ENCODE measurements at regions not wholly inside any gene's neighbourhood (a gene's known extent, or its start where the extent isn't known, plus 50 kb on each side); places are given as distances from the start of the nearest gene placed in this dataset.

DNA sequence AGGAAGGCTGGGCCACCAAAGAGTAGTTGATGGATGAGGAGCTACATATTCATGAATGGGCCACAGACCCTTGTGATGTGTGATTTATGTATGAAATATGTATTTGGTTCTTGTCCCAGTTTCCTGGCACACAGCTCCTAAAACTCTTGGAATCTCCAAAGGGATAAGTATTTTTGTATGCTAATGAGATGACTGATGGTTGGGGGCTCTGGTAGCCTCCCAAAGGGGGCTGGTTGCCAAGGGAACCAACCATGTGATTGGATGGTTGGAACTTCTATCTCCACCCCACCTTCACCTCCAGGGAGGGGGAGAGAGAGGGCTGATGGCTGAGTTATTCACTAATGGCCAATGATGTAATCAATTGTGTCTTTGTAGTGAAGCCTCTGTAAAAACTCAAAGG lies 77.1 kb downstream of the ZNF281 start:
- peaks cover 10% of the 10 kb centered on the region for H3K4me1 ChIP-seq
- H3K27ac ChIP-seq = no peak overlapping the region
- no peak for ATAC-seq
- no peaks in the 10 kb centered on the region for H3K9me3 ChIP-seq
- no peak overlapping the region for H3K4me3 ChIP-seq
- no peaks in the 10 kb centered on the region for H3K36me3 ChIP-seq
- TF ChIP-seq, protein P1, sequence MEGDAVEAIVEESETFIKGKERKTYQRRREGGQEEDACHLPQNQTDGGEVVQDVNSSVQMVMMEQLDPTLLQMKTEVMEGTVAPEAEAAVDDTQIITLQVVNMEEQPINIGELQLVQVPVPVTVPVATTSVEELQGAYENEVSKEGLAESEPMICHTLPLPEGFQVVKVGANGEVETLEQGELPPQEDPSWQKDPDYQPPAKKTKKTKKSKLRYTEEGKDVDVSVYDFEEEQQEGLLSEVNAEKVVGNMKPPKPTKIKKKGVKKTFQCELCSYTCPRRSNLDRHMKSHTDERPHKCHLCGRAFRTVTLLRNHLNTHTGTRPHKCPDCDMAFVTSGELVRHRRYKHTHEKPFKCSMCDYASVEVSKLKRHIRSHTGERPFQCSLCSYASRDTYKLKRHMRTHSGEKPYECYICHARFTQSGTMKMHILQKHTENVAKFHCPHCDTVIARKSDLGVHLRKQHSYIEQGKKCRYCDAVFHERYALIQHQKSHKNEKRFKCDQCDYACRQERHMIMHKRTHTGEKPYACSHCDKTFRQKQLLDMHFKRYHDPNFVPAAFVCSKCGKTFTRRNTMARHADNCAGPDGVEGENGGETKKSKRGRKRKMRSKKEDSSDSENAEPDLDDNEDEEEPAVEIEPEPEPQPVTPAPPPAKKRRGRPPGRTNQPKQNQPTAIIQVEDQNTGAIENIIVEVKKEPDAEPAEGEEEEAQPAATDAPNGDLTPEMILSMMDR (IDR thresholded peaks at IDR 0.05) = no peak
- H3K27me3 ChIP-seq (ENCODE audit: low read depth) = no peaks in the 10 kb centered on the region
- DNase-seq = no peak
- intact Hi-C loops (cut with DNase I) = no loop called here

DNA sequence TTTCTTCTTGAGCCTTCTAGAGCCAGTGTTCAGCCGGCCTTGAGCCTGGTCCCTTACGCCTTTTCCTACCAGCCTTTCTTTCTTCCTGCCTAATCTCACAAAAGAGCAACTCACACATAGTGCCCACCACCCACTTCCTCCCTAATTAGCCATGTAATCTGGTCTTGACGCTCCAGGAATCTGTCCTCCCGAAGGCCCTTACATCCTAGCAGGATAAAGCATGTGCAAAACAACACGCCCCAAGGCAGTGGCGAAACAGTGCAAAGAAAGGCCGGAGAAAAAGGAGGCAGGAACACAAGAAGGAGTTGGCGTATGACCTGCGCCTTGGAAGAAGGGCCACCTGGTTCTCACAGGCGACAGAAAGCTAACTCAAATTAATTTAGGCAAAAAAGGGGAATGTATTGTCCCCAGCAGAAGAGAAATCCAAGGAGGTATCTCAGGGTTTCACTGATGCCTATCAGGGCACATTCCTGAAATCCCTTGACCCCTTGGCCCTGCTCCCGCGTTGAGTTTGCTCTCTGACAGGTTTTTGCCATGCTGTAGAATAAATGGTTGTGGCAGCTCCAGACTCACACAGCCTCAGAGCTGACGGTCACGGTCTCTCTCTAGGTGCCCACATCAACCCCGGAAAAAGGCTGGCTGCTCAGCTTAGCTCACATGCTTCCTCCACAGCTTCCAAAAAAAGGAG lies 79.0 kb downstream of the ZNF281 start:
- intact Hi-C loops (cut with DNase I) = no loop called here
- Histone ChIP-seq H3K27ac (no peak overlapping the region), H3K4me3 (no peak overlapping the region), H3K36me3 (no peaks in the 10 kb centered on the region), H3K4me1 (no peaks in the 10 kb centered on the region), H3K27me3 (ENCODE audit: low read depth) (no peaks in the 10 kb centered on the region), H3K9me3 (no peaks in the 10 kb centered on the region)
- ATAC-seq (no peak), DNase-seq (no peak)
- TF ChIP-seq, protein P1 (IDR thresholded peaks at IDR 0.05) = no peak

DNA sequence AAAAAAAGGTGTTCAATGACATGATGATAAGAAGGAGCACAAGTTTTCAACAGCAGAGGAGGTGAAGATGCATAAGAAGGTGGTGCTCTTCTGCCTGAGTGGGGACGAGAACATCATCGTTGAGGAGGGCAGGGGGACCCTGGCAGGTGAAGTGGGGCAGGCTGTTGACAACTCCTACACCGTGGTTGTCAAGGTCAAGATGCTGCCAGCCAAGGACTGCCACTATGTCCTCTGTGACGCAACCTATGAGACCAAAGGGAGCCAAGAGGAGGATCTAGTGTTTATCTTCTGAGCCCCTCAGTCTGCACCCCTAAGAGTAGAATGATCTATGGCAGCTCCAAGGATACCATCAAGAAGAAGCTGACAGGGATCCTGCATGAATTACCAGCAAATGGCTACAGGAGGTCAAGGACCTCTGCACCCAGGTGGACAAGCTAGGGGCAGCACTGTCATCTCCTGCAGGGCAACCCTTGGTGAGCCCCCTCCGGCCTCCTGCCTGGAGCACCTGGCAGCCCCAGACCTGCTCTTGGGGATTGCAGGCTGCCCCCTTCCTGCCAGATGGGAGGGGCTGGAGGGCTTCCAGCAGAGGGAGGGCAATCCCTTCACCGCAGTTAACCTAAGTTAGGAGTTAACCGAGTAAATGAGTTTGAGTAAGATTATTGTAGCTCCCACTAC lies 80.5 kb downstream of the ZNF281 start:
- DNase-seq (no peak), ATAC-seq (no peak)
- no peaks in the 10 kb centered on the region for H3K36me3 ChIP-seq
- intact Hi-C loops (cut with DNase I) = no loop called here
- TF ChIP-seq, protein P1 (IDR thresholded peaks at IDR 0.05) = no peak
- H3K27me3 ChIP-seq (ENCODE audit: low read depth) = no peaks in the 10 kb centered on the region
- H3K9me3 ChIP-seq = no peaks in the 10 kb centered on the region
- H3K4me3 ChIP-seq = no peak overlapping the region
- H3K27ac ChIP-seq = no peak overlapping the region
- no peaks in the 10 kb centered on the region for H3K4me1 ChIP-seq

GRCh38 chr1:200328379-200328778 lies 81.5 kb downstream of the ZNF281 start:
- TF ChIP-seq, protein P1 (IDR thresholded peaks at IDR 0.05) = no peak
- Histone ChIP-seq H3K4me1 (no peaks in the 10 kb centered on the region), H3K4me3 (no peak overlapping the region), H3K27me3 (ENCODE audit: low read depth) (no peaks in the 10 kb centered on the region), H3K9me3 (no peaks in the 10 kb centered on the region), H3K36me3 (no peaks in the 10 kb centered on the region), H3K27ac (no peak overlapping the region)
- DNase-seq (no peak), ATAC-seq (peak; percentile 60 to 79)
- intact Hi-C loops (cut with DNase I) = no loop called here

GRCh38 chr1:200323856-200324400 lies 85.9 kb downstream of the ZNF281 start:
- DNase-seq (no peak), ATAC-seq (peak; percentile 84 to 88)
- Histone ChIP-seq H3K4me1 (no peaks in the 10 kb centered on the region), H3K27ac (no peak overlapping the region), H3K4me3 (no peak overlapping the region), H3K9me3 (no peaks in the 10 kb centered on the region), H3K27me3 (ENCODE audit: low read depth) (no peaks in the 10 kb centered on the region), H3K36me3 (no peaks in the 10 kb centered on the region)
- TF ChIP-seq, protein P1 (IDR thresholded peaks at IDR 0.05) = no peak
- intact Hi-C loops (cut with DNase I) = no loop called here

All from lower lobe of right lung (tissue), 2 donors.